Endothelial cell of umbilical vein (primary cell): ENCODE measurements at regions not wholly inside any gene's neighbourhood (a gene's known extent, or its start where the extent isn't known, plus 50 kb on each side); places are given as distances from the start of the nearest gene placed in this dataset.

Experiments
- BruUV-seq: library from RNA; stranded (reverse); fragments of 400-500 nt; replicated peaks from 2 replicates; lab custom pipeline; 2021; lab: Mats Ljungman, UMichigan
- CTCF ChIA-PET: fragments of 300-600, 350-600 bp; sonication (Branson Sonifier 250); formaldehyde crosslinking; loops from one replicate; lab custom pipeline; 2021; ENCODE audit warnings: antibody characterized with exemption, inconsistent platforms; lab: Charles Lee
- POLR2A ChIA-PET: fragments of 300-600, 350-600 bp; sonication (Branson Sonifier 250); formaldehyde crosslinking; loops from one replicate; lab custom pipeline; 2021; ENCODE audit warnings: antibody characterized with exemption, inconsistent platforms; lab: Charles Lee
- DNase-seq: peaks from one replicate; pipeline ENCODE4 v3.0.0-alpha.2; 2011; ENCODE audit warnings: low read depth, low spot score
- FAIRE-seq: peaks from 2 replicates; lab custom pipeline; 2011; peaks lifted over from hg19 to GRCh38; lab: Jason Lieb, UNC
- H2AFZ ChIP-seq: 2 replicates; pipeline ENCODE4 v1.6.0; 2012; ENCODE audit warnings: low read depth, low read length, control low read depth, inconsistent platforms
- H3K27ac ChIP-seq: 2 replicates; pipeline ENCODE4 v1.5.1; 2011; ENCODE audit warnings: low read depth, mild to moderate bottlenecking, control low read depth, low read length, moderate library complexity; ENCODE audit not compliant: insufficient read depth
- H3K27me3 ChIP-seq, 2 experiments: 2 replicates each; pipeline versions ENCODE4 v1.6.0 to v1.6.1; 2011; ENCODE audit warnings: low read length in 2 of 2, mixed read lengths in 1 of 2; ENCODE audit not compliant: control insufficient read depth in 2 of 2, insufficient read depth in 2 of 2
- H3K36me3 ChIP-seq, 2 experiments: 2 replicates in 1 of 2; 3 replicates in 1 of 2; pipeline ENCODE4 v1.5.1; 2011; ENCODE audit warnings: low read length in 2 of 2, mild to moderate bottlenecking in 1 of 2, moderate library complexity in 1 of 2; ENCODE audit not compliant: control insufficient read depth in 2 of 2, insufficient read depth in 2 of 2; ENCODE audit errors: extremely low read depth in 1 of 2
- H3K4me1 ChIP-seq: 3 replicates; pipeline ENCODE4 v1.5.1; 2011; ENCODE audit warnings: mild to moderate bottlenecking, low read length; ENCODE audit not compliant: control insufficient read depth, insufficient read depth; ENCODE audit errors: extremely low read depth
- H3K4me2 ChIP-seq: 2 replicates; pipeline ENCODE4 v1.6.1; 2011; ENCODE audit warnings: low read length, control low read depth, mixed read lengths; ENCODE audit not compliant: insufficient read depth
- H3K4me3 ChIP-seq, 3 experiments: fragments of 200-600 bp in 1 of 3; sonication (generic), shearing (Covaris generic) in 1 of 3; replicated peaks in 1 of 3; 2 replicates each; pipeline ENCODE4 v1.5.1; 2011 to 2016; ENCODE audit warnings: control low read depth in 3 of 3, low read length in 3 of 3, mild to moderate bottlenecking in 2 of 3, inconsistent platforms in 1 of 3, low read depth in 1 of 3, moderate library complexity in 1 of 3; ENCODE audit not compliant: insufficient read depth in 1 of 3
- H3K79me2 ChIP-seq: 2 replicates; pipeline ENCODE4 v1.6.0; 2012; ENCODE audit warnings: low read length, inconsistent platforms; ENCODE audit not compliant: control insufficient read depth, insufficient read depth
- H3K9ac ChIP-seq: replicated peaks from 2 replicates; pipeline ENCODE3; 2011; ENCODE audit warnings: low read length, control low read depth; ENCODE audit not compliant: insufficient read depth; ENCODE audit errors: extremely low read depth
- H3K9me1 ChIP-seq: replicated peaks from 3 replicates; pipeline ENCODE4 v1.6.0; 2011; ENCODE audit warnings: mild to moderate bottlenecking, low read length; ENCODE audit not compliant: control insufficient read depth, insufficient read depth; ENCODE audit errors: extremely low read depth
- H3K9me3 ChIP-seq: replicated peaks from 2 replicates; pipeline ENCODE4 v1.5.1; 2012; ENCODE audit warnings: low read length, inconsistent platforms; ENCODE audit not compliant: control insufficient read depth, insufficient read depth
- H4K20me1 ChIP-seq: replicated peaks from 2 replicates; pipeline ENCODE3; 2011; ENCODE audit warnings: mild to moderate bottlenecking, low read length; ENCODE audit not compliant: control insufficient read depth, insufficient read depth; ENCODE audit errors: extremely low read depth
- EZH2 ChIP-seq: IDR thresholded peaks from 2 replicates; pipeline ENCODE4 v1.6.1; 2012; ENCODE audit warnings: borderline replicate concordance, low read depth, mild to moderate bottlenecking, moderate library complexity, low read length, inconsistent platforms; ENCODE audit not compliant: severe bottlenecking
- FOS ChIP-seq: IDR thresholded peaks from 2 replicates; pipeline ENCODE4 v1.6.1; 2011; ENCODE audit warnings: mild to moderate bottlenecking, low read length, moderate library complexity, borderline replicate concordance; ENCODE audit not compliant: insufficient read depth
- GATA2 ChIP-seq: IDR thresholded peaks from 2 replicates; pipeline ENCODE4 v1.7.0; 2011; ENCODE audit warnings: low read depth, mild to moderate bottlenecking, moderate library complexity, mixed read lengths, low read length; ENCODE audit not compliant: insufficient read length, insufficient read depth
- JUN ChIP-seq: IDR thresholded peaks from 2 replicates; pipeline ENCODE4 v1.6.1; 2011; ENCODE audit warnings: borderline replicate concordance, low read depth; ENCODE audit not compliant: insufficient read length, insufficient read depth
- MYC ChIP-seq: IDR thresholded peaks from one replicate; pipeline ENCODE4 v1.6.1; 2011; ENCODE audit warnings: mild to moderate bottlenecking, low read depth, low read length
- POLR2A ChIP-seq: IDR thresholded peaks from 2 replicates; pipeline ENCODE4 v1.6.1; 2012; ENCODE audit warnings: low read depth, mild to moderate bottlenecking, control low read depth, low read length
- POLR2AphosphoS5 ChIP-seq: IDR thresholded peaks from 2 replicates; pipeline ENCODE4 v1.6.1; 2012; ENCODE audit warnings: low read depth, mild to moderate bottlenecking, control low read depth, low read length, moderate library complexity; ENCODE audit not compliant: insufficient read depth
- dilution Hi-C: fragments of 300-500 bp; cut with MboI; formaldehyde crosslinking; loops from one replicate; pipeline ENCODE4 v1.15.0; 2019; ENCODE audit warnings: low sequenced_read_pairs; ENCODE audit not compliant: extremely low pct_ligation_motif_present
- intact Hi-C: fragments of 100-400 bp; cut with micrococcal nuclease; formaldehyde crosslinking; loops from one replicate; pipeline ENCODE4 v1.10.0; 2022
- TF ChIP-seq, protein P1 (sequence below): IDR thresholded peaks from 2 replicates; pipeline ENCODE4 v1.6.1; 2011; ENCODE audit not compliant: insufficient read depth, insufficient read length
- TF ChIP-seq, protein P2 (sequence below), 2 donors: IDR thresholded peaks; 1 replicate in 1 of 2; 2 replicates in 1 of 2; pipeline ENCODE4 v1.5.1; 2011; ENCODE audit warnings: low read length in 2 of 2, mild to moderate bottlenecking in 2 of 2, moderate library complexity in 2 of 2, control low read depth in 1 of 2, inconsistent platforms in 1 of 2, low read depth in 1 of 2; ENCODE audit not compliant: insufficient read depth in 1 of 2; ENCODE audit errors: extremely low read depth in 1 of 2

DNA sequence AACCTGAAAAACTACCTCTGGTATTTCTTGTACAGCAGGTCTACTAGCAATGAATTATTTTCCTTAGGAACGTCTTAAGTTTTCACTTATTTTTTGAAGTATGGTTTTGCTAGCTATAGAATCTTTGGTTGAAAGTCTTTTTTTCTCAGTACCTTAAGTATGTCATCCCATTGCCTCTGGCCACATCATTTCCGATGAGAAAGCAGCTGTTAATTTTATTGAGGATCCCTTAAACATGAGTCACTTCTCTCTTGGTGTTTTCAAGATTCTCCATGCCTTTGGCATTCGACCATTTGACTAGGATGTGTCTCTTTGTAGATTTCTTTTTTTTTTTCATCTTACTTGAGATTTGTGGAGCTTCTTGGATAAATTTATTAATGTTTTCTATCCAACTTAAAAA, 803.8 kb upstream of the AMOT start:
- POLR2A ChIA-PET, result no interaction called here
- Histone ChIP-seq H3K79me2 (no peaks in the 10 kb centered on the region), H3K9me3 (no peaks in the 10 kb centered on the region), H2AFZ (no peak overlapping the region), H3K27me3 (no peaks in the 10 kb centered on the region), H4K20me1 (no peaks in the 10 kb centered on the region), H3K9ac (no peak overlapping the region), H3K4me3 (no peak overlapping the region), H3K4me2 (no peak overlapping the region), H3K9me1 (no peaks in the 10 kb centered on the region), H3K4me1 (no peaks in the 10 kb centered on the region), H3K36me3 (no peaks in the 10 kb centered on the region), H3K27ac (no peak overlapping the region)
- no TSS peak for BruUV-seq
- dilution Hi-C loops, result no loop called here
- DNase-seq (no peak), FAIRE-seq (no peak)
- intact Hi-C loops, result no loop called here
- TF ChIP-seq FOS (no peak), POLR2A (no peak), GATA2 (no peak), JUN (no peak), MYC (no peak), EZH2 (no peak), POLR2AphosphoS5 (no peak)
- TF ChIP-seq, protein P1, sequence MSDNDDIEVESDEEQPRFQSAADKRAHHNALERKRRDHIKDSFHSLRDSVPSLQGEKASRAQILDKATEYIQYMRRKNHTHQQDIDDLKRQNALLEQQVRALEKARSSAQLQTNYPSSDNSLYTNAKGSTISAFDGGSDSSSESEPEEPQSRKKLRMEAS, result no peak
- TF ChIP-seq, protein P2, sequence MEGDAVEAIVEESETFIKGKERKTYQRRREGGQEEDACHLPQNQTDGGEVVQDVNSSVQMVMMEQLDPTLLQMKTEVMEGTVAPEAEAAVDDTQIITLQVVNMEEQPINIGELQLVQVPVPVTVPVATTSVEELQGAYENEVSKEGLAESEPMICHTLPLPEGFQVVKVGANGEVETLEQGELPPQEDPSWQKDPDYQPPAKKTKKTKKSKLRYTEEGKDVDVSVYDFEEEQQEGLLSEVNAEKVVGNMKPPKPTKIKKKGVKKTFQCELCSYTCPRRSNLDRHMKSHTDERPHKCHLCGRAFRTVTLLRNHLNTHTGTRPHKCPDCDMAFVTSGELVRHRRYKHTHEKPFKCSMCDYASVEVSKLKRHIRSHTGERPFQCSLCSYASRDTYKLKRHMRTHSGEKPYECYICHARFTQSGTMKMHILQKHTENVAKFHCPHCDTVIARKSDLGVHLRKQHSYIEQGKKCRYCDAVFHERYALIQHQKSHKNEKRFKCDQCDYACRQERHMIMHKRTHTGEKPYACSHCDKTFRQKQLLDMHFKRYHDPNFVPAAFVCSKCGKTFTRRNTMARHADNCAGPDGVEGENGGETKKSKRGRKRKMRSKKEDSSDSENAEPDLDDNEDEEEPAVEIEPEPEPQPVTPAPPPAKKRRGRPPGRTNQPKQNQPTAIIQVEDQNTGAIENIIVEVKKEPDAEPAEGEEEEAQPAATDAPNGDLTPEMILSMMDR (IDR thresholded peaks at IDR 0.05; ENCODE audit: extremely low read depth in 1 of 2, insufficient read depth in 1 of 2, low read depth in 1 of 2, low read length in 2 of 2), result no peak
- CTCF ChIA-PET, result no interaction called here
